ENCODE measurements at regions not wholly inside any gene's neighbourhood (a gene's known extent, or its start where the extent isn't known, plus 50 kb on each side); places are given as distances from the start of the nearest gene placed in this dataset.

GRCh38 chr13:30027569-30028455 lies 177.4 kb upstream of the UBL3 start:
- intact Hi-C loops (cut with micrococcal nuclease): no loop called here
- no peak for TF ChIP-seq CTCF (IDR thresholded peaks at IDR 0.05; ENCODE audit: unreplicated experiment)
- no peak for DNase-seq (ENCODE audit: unreplicated experiment)
- Mint-ChIP-seq H3K36me3 (ENCODE audit: insufficient read depth, unreplicated experiment) (no peaks in the 10 kb centered on the region), H3K27ac (ENCODE audit: low read depth, unreplicated experiment) (no peak overlapping the region), H3K27me3 (ENCODE audit: insufficient read depth, unreplicated experiment) (no peaks in the 10 kb centered on the region), H3K9me3 (ENCODE audit: unreplicated experiment) (no peaks in the 10 kb centered on the region), H3K4me3 (ENCODE audit: unreplicated experiment) (no peak overlapping the region), H3K4me1 (ENCODE audit: insufficient read depth, unreplicated experiment) (peaks cover under 1% of the 10 kb centered on the region)
- POLR2A ChIA-PET: no interaction called here
- BruUV-seq (replicated peaks): no TSS peak
- CTCF ChIA-PET: interaction anchor here (0.6 to 1.9 kb wide), 4 partner anchors 11 to 463 kb away, joined by 3 to 5 read pairs (median 3); no protein-coding TSS in a partner anchor

- no peaks in the 10 kb centered on the region for H3K4me1 Mint-ChIP-seq (ENCODE audit: insufficient read depth, unreplicated experiment)
- ChIA-PET CTCF (interaction anchor here (0.7 to 0.9 kb wide), 2 partner anchors 92 to 462 kb away, joined by 3 read pairs; no protein-coding TSS in a partner anchor), POLR2A (no interaction called here)
- intact Hi-C loops (cut with micrococcal nuclease): no loop called here
- H3K36me3 Mint-ChIP-seq (ENCODE audit: insufficient read depth, unreplicated experiment): no peaks in the 10 kb centered on the region
- no peaks in the 10 kb centered on the region for H3K9me3 Mint-ChIP-seq (ENCODE audit: unreplicated experiment)
- DNase-seq (ENCODE audit: unreplicated experiment): no peak
- TF ChIP-seq CTCF (IDR thresholded peaks at IDR 0.05; ENCODE audit: unreplicated experiment): no peak
- H3K27ac Mint-ChIP-seq (ENCODE audit: low read depth, unreplicated experiment): no peak overlapping the region
- H3K4me3 Mint-ChIP-seq (ENCODE audit: unreplicated experiment): no peak overlapping the region
- H3K27me3 Mint-ChIP-seq (ENCODE audit: insufficient read depth, unreplicated experiment): no peaks in the 10 kb centered on the region
- BruUV-seq (replicated peaks): no TSS peak
Measured at GRCh38 chr13:30026909-30027308, 176.5 kb upstream of the UBL3 start.

GRCh38 chr13:30026093-30026492 lies 175.7 kb upstream of the UBL3 start:
- Mint-ChIP-seq H3K4me3 (ENCODE audit: unreplicated experiment) (no peak overlapping the region), H3K27ac (ENCODE audit: low read depth, unreplicated experiment) (no peak overlapping the region), H3K4me1 (ENCODE audit: insufficient read depth, unreplicated experiment) (no peaks in the 10 kb centered on the region), H3K36me3 (ENCODE audit: insufficient read depth, unreplicated experiment) (no peaks in the 10 kb centered on the region), H3K9me3 (ENCODE audit: unreplicated experiment) (no peaks in the 10 kb centered on the region), H3K27me3 (ENCODE audit: insufficient read depth, unreplicated experiment) (no peaks in the 10 kb centered on the region)
- no TSS peak for BruUV-seq (replicated peaks)
- intact Hi-C loops (cut with micrococcal nuclease): no loop called here
- TF ChIP-seq CTCF (IDR thresholded peaks at IDR 0.05; ENCODE audit: unreplicated experiment): no peak
- no peak for DNase-seq (ENCODE audit: unreplicated experiment)
- CTCF ChIA-PET: no interaction called here
- POLR2A ChIA-PET: no interaction called here

- Mint-ChIP-seq H3K36me3 (ENCODE audit: insufficient read depth, unreplicated experiment) (no peaks in the 10 kb centered on the region), H3K27ac (ENCODE audit: low read depth, unreplicated experiment) (no peak overlapping the region), H3K4me1 (ENCODE audit: insufficient read depth, unreplicated experiment) (peaks cover 5% of the 10 kb centered on the region), H3K9me3 (ENCODE audit: unreplicated experiment) (no peaks in the 10 kb centered on the region), H3K27me3 (ENCODE audit: insufficient read depth, unreplicated experiment) (no peaks in the 10 kb centered on the region), H3K4me3 (ENCODE audit: unreplicated experiment) (no peak overlapping the region)
- POLR2A ChIA-PET: interaction anchor here (0.6 kb wide), 1 partner anchor 119 kb away, joined by 3 read pairs; no protein-coding TSS in a partner anchor
- no peak for TF ChIP-seq CTCF (IDR thresholded peaks at IDR 0.05; ENCODE audit: unreplicated experiment)
- no TSS peak for BruUV-seq (replicated peaks)
- no peak for DNase-seq (ENCODE audit: unreplicated experiment)
- intact Hi-C loops (cut with micrococcal nuclease): no loop called here
- CTCF ChIA-PET: no interaction called here
Measured at GRCh38 chr13:30025351-30025750, 174.9 kb upstream of the UBL3 start.

Measured in MCF 10A (cell line).